ENCODE measurements at regions not wholly inside any gene's neighbourhood (a gene's known extent, or its start where the extent isn't known, plus 50 kb on each side); places are given as distances from the start of the nearest gene placed in this dataset.

DNA sequence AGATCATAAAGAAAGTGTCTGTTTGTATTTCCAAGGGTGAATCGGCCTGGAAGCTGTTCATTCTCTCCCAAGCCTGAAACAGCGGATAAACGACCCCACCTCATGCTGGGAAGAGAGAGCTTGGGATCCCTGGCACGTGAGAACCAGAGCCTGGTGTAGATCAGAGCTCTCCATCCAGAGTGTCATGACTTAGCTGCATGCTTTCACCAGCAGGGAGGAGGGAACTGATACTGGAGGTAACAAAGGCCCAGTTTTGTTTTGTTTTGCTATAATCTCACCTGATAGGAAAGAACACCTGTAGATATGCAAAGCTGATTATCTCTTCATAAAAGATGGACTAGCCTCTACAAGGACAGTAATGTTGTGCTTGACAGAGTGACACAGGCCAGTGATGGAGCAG is 236.6 kb downstream of the POM121L12 start:
- Histone ChIP-seq H3K4me1 (no peaks in the 10 kb centered on the region), H3K27ac (no peak overlapping the region), H3K4me3 (no peak overlapping the region), H3K9me3 (peaks cover 2% of the 10 kb centered on the region; the same call in 1 of the 3 replicates), H3K4me2 (no peak overlapping the region)
- ATAC-seq (no peak), DNase-seq (ENCODE audit: low read depth in 1 of 2, low spot score in 1 of 2) (no peak), FAIRE-seq (no peak)
- WGBS (ENCODE audit: missing lambda C conversion rate): 5% methylated on average over 4 of the region's 4 CpGs
- CTCF ChIA-PET: no interaction called here
- no peak for TF ChIP-seq RARB (CRISPR knock-in tag; IDR thresholded peaks at IDR 0.05)
- TF ChIP-seq ESRRA (IDR thresholded peaks at IDR 0.05; ENCODE audit: borderline replicate concordance, low read length): no peak
- TF ChIP-seq FOSB (CRISPR knock-in tag; IDR thresholded peaks at IDR 0.05): no peak
- no peak for TF ChIP-seq CBX8 (IDR thresholded peaks at IDR 0.05)
- TF ChIP-seq HDAC2 (IDR thresholded peaks at IDR 0.05): no peak
- TF ChIP-seq, protein P1, sequence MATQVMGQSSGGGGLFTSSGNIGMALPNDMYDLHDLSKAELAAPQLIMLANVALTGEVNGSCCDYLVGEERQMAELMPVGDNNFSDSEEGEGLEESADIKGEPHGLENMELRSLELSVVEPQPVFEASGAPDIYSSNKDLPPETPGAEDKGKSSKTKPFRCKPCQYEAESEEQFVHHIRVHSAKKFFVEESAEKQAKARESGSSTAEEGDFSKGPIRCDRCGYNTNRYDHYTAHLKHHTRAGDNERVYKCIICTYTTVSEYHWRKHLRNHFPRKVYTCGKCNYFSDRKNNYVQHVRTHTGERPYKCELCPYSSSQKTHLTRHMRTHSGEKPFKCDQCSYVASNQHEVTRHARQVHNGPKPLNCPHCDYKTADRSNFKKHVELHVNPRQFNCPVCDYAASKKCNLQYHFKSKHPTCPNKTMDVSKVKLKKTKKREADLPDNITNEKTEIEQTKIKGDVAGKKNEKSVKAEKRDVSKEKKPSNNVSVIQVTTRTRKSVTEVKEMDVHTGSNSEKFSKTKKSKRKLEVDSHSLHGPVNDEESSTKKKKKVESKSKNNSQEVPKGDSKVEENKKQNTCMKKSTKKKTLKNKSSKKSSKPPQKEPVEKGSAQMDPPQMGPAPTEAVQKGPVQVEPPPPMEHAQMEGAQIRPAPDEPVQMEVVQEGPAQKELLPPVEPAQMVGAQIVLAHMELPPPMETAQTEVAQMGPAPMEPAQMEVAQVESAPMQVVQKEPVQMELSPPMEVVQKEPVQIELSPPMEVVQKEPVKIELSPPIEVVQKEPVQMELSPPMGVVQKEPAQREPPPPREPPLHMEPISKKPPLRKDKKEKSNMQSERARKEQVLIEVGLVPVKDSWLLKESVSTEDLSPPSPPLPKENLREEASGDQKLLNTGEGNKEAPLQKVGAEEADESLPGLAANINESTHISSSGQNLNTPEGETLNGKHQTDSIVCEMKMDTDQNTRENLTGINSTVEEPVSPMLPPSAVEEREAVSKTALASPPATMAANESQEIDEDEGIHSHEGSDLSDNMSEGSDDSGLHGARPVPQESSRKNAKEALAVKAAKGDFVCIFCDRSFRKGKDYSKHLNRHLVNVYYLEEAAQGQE (IDR thresholded peaks at IDR 0.05): no peak
- TF ChIP-seq, protein P2, sequence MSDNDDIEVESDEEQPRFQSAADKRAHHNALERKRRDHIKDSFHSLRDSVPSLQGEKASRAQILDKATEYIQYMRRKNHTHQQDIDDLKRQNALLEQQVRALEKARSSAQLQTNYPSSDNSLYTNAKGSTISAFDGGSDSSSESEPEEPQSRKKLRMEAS (IDR thresholded peaks at IDR 0.05): no peak
- no peak for TF ChIP-seq CEBPB (IDR thresholded peaks at IDR 0.05)
- no peak for TF ChIP-seq CHD2 (IDR thresholded peaks at IDR 0.05; ENCODE audit: low read length, partially characterized antibody)
- TF ChIP-seq SREBF2 (IDR thresholded peaks at IDR 0.05): no peak
- no peak for TF ChIP-seq EHF (CRISPR knock-in tag; IDR thresholded peaks at IDR 0.05)
- no peak for TF ChIP-seq NFE2L2 (conservative IDR thresholded peaks at IDR 0.05; ENCODE audit: low read length)
- no peak for TF ChIP-seq KDM5A (IDR thresholded peaks at IDR 0.05)
- POLR2A ChIA-PET: no interaction called here

DNA sequence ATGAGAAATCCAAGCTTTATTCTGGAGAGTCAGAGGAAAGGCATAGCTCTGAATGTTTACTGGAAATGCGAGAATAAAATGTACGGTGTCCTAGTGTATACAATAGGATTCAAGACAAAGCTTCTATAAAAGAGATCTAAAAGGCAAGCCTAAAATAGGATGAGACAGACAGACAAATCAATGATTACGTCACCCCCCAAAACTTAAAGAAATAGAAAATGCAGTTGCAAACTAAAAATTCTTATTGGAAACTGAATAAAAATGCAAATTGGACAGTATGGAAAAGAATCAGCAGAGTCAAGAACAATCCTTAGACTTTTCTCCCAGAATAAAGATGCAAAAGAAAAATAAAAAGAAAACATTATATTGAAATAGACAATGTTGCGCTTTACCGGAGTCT is 245.9 kb downstream of the POM121L12 start:
- CTCF ChIA-PET: no interaction called here
- DNase-seq (ENCODE audit: low read depth in 1 of 2, low spot score in 1 of 2) (no peak), ATAC-seq (no peak), FAIRE-seq (no peak)
- no peak overlapping the region for H3K27ac ChIP-seq
- 31% methylated on average over 5 of the region's 5 CpGs for WGBS (ENCODE audit: missing lambda C conversion rate)
- TF ChIP-seq, protein P1 (IDR thresholded peaks at IDR 0.05): no peak
- TF ChIP-seq, protein P3, sequence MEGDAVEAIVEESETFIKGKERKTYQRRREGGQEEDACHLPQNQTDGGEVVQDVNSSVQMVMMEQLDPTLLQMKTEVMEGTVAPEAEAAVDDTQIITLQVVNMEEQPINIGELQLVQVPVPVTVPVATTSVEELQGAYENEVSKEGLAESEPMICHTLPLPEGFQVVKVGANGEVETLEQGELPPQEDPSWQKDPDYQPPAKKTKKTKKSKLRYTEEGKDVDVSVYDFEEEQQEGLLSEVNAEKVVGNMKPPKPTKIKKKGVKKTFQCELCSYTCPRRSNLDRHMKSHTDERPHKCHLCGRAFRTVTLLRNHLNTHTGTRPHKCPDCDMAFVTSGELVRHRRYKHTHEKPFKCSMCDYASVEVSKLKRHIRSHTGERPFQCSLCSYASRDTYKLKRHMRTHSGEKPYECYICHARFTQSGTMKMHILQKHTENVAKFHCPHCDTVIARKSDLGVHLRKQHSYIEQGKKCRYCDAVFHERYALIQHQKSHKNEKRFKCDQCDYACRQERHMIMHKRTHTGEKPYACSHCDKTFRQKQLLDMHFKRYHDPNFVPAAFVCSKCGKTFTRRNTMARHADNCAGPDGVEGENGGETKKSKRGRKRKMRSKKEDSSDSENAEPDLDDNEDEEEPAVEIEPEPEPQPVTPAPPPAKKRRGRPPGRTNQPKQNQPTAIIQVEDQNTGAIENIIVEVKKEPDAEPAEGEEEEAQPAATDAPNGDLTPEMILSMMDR (IDR thresholded peaks at IDR 0.05): no peak
- no peak for TF ChIP-seq HOXB13 (CRISPR knock-in tag; IDR thresholded peaks at IDR 0.05; ENCODE audit: low read depth)
- no peak for TF ChIP-seq TP53 (CRISPR knock-in tag; IDR thresholded peaks at IDR 0.05)
- TF ChIP-seq, protein P4, sequence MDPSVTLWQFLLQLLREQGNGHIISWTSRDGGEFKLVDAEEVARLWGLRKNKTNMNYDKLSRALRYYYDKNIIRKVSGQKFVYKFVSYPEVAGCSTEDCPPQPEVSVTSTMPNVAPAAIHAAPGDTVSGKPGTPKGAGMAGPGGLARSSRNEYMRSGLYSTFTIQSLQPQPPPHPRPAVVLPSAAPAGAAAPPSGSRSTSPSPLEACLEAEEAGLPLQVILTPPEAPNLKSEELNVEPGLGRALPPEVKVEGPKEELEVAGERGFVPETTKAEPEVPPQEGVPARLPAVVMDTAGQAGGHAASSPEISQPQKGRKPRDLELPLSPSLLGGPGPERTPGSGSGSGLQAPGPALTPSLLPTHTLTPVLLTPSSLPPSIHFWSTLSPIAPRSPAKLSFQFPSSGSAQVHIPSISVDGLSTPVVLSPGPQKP (IDR thresholded peaks at IDR 0.05; ENCODE audit: low read depth, low read length): no peak
- no peak for TF ChIP-seq FOXS1 (CRISPR knock-in tag; IDR thresholded peaks at IDR 0.05)
- no peak for TF ChIP-seq ZFP36 (IDR thresholded peaks at IDR 0.05; ENCODE audit: borderline replicate concordance, partially characterized antibody)
- no peak for TF ChIP-seq ZSCAN20 (CRISPR knock-in tag; IDR thresholded peaks at IDR 0.05)
- no peak for TF ChIP-seq HOXA7 (CRISPR knock-in tag; IDR thresholded peaks at IDR 0.05)
- no peak for TF ChIP-seq EHMT2 (IDR thresholded peaks at IDR 0.05; ENCODE audit: low read depth)
- no peak for TF ChIP-seq RNF2 (IDR thresholded peaks at IDR 0.05; ENCODE audit: borderline replicate concordance, low read depth)
- no peak for TF ChIP-seq JUNB (IDR thresholded peaks at IDR 0.05)
- no peaks in the 10 kb centered on the region for H3K9me3 ChIP-seq
- no peaks in the 10 kb centered on the region for H3K4me1 ChIP-seq
- POLR2A ChIA-PET: no interaction called here
- no peak overlapping the region for H3K4me2 ChIP-seq
- no peak overlapping the region for H3K4me3 ChIP-seq
